HG03521 (cell line): ENCODE measurements at regions not wholly inside any gene's neighbourhood (a gene's known extent, or its start where the extent isn't known, plus 50 kb on each side); places are given as distances from the start of the nearest gene placed in this dataset.
"Not testable (repeated sequence)": the region's sequence is repeated elsewhere in the genome, so short reads cannot be mapped to it uniquely, and the experiment has no call there.

Experiments used
- ATAC-seq: cut with Tn5 transposase; IDR thresholded peaks from one replicate; pipeline ENCODE4 v1.9.1; 2021; ENCODE audit warnings: mild to moderate bottlenecking, moderate library complexity; ENCODE audit not compliant: unreplicated experiment

- no peak for ATAC-seq
Measured at GRCh38 chr6:126890055-126890454, 228.4 kb upstream of the RSPO3 start.

GRCh38 chr6:126891158-126891557 is 227.3 kb upstream of the RSPO3 start:
- no peak for ATAC-seq

- not testable (repeated sequence) for ATAC-seq
Measured at GRCh38 chr6:126892869-126893268, 225.6 kb upstream of the RSPO3 start.

GRCh38 chr6:126897758-126898157 is 220.7 kb upstream of the RSPO3 start:
- ATAC-seq = no peak

- no peak for ATAC-seq
Measured at GRCh38 chr6:126904176-126904575, 214.3 kb upstream of the RSPO3 start.

- no peak for ATAC-seq
Measured at GRCh38 chr6:126905917-126906316, 212.6 kb upstream of the RSPO3 start.

- no peak for ATAC-seq
Measured at GRCh38 chr6:126907312-126907711, 211.2 kb upstream of the RSPO3 start.

GRCh38 chr6:126907996-126908395 is 210.5 kb upstream of the RSPO3 start:
- ATAC-seq = no peak

- ATAC-seq = no peak
Measured at GRCh38 chr6:126909493-126909892, 209.0 kb upstream of the RSPO3 start.

GRCh38 chr6:126913651-126914050 is 204.8 kb upstream of the RSPO3 start:
- ATAC-seq = no peak

- no peak for ATAC-seq
Measured at GRCh38 chr6:126914172-126914571, 204.3 kb upstream of the RSPO3 start.

- no peak for ATAC-seq
Measured at GRCh38 chr6:126914801-126915200, 203.7 kb upstream of the RSPO3 start.

GRCh38 chr6:126919947-126920346 is 198.5 kb upstream of the RSPO3 start:
- ATAC-seq = no peak

- ATAC-seq = no peak
Measured at GRCh38 chr6:126923807-126924206, 194.7 kb upstream of the RSPO3 start.

GRCh38 chr6:126926926-126927325 is 191.5 kb upstream of the RSPO3 start:
- ATAC-seq = no peak

- ATAC-seq = no peak
Measured at GRCh38 chr6:126927841-126928240, 190.6 kb upstream of the RSPO3 start.

GRCh38 chr6:126937426-126937825 is 181.0 kb upstream of the RSPO3 start:
- no peak for ATAC-seq

- no peak for ATAC-seq
Measured at GRCh38 chr6:126939784-126940183, 178.7 kb upstream of the RSPO3 start.

GRCh38 chr6:126941751-126942150 is 176.7 kb upstream of the RSPO3 start:
- no peak for ATAC-seq

- no peak for ATAC-seq
Measured at GRCh38 chr6:126944512-126944911, 174.0 kb upstream of the RSPO3 start.

- ATAC-seq = no peak
Measured at GRCh38 chr6:126945150-126945685, 173.3 kb upstream of the RSPO3 start.

- no peak for ATAC-seq
Measured at GRCh38 chr6:126945812-126946360, 172.6 kb upstream of the RSPO3 start.

GRCh38 chr6:126947070-126947469 is 171.4 kb upstream of the RSPO3 start:
- ATAC-seq = no peak
